SK-N-SH (cell line): ENCODE measurements at regions not wholly inside any gene's neighbourhood (a gene's known extent, or its start where the extent isn't known, plus 50 kb on each side); places are given as distances from the start of the nearest gene placed in this dataset.

Experiments used
- RAD21 ChIP-seq: IDR thresholded peaks from 2 replicates; pipeline ENCODE4 v1.6.1; 2012; ENCODE audit warnings: mild to moderate bottlenecking, low read length
- TAF1 ChIP-seq: IDR thresholded peaks from 2 replicates; pipeline ENCODE4 v1.6.1; 2012; ENCODE audit warnings: low read depth, mild to moderate bottlenecking, low read length, moderate library complexity, borderline replicate concordance

- TF ChIP-seq TAF1 (no peak), RAD21 (no peak)
These were observed 264.7 kb upstream of the ISX start for GRCh38 chr22:34801221-34801620.
